Mucosa of stomach (tissue), 1 donor: ENCODE measurements at regions not wholly inside any gene's neighbourhood (a gene's known extent, or its start where the extent isn't known, plus 50 kb on each side); places are given as distances from the start of the nearest gene placed in this dataset.

Source experiments
- H3K27me3 ChIP-seq: one replicate; pipeline ENCODE4 v1.7.0; 2013; ENCODE audit warnings: mild to moderate bottlenecking, low read length; ENCODE audit not compliant: control insufficient read depth, insufficient read depth
- H3K36me3 ChIP-seq: one replicate; pipeline ENCODE4 v1.7.0; 2013; ENCODE audit warnings: low read length; ENCODE audit not compliant: control insufficient read depth, insufficient read depth
- H3K4me1 ChIP-seq: one replicate; pipeline ENCODE4 v1.7.0; 2013; ENCODE audit warnings: mild to moderate bottlenecking, low read length; ENCODE audit not compliant: control insufficient read depth, insufficient read depth
- H3K4me3 ChIP-seq: one replicate; pipeline ENCODE4 v1.7.0; 2013; ENCODE audit warnings: low read length
- H3K9ac ChIP-seq: one replicate; pipeline ENCODE4 v1.7.0; 2013; ENCODE audit warnings: mild to moderate bottlenecking, low read length, moderate library complexity
- H3K9me3 ChIP-seq: one replicate; pipeline ENCODE4 v1.7.0; 2013; ENCODE audit warnings: mild to moderate bottlenecking, low read length, moderate library complexity; ENCODE audit not compliant: control insufficient read depth
- donor health status: Pancreatic carcinoma.

DNA sequence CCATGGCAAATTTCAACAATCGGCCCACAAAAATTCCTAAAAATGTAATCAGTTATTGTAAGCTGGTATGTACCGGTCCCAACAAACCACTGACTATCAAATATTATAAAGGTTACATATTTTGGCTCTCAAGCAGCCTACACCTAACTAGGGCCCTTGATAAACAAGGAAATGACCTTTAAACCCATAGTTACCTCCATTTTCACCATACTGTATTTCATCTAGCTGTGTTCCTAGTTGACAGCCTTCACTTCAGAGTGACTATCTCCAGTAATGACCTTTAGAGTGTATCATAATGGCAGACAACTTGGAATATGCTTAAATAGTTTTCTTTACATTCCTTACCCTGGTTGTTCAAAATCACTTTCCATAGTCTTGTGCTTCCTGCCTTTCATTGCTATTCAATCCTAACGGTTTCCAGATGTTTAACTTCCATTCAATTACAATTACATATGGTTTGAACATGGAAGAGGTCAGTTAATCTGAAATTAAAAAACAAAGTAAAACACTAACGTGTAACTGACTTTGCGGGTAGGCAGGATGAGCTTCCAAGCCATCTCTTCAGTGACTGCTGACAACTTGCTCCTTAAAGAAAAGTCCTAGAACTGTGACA lies 111.9 kb upstream of the TSC22D2 start:
- H3K27me3 ChIP-seq: no peaks in the 10 kb centered on the region
- H3K4me3 ChIP-seq: no peak overlapping the region
- H3K9me3 ChIP-seq: no peaks in the 10 kb centered on the region
- peaks cover 28% of the 10 kb centered on the region for H3K4me1 ChIP-seq
- no peaks in the 10 kb centered on the region for H3K36me3 ChIP-seq
- no peak overlapping the region for H3K9ac ChIP-seq

DNA sequence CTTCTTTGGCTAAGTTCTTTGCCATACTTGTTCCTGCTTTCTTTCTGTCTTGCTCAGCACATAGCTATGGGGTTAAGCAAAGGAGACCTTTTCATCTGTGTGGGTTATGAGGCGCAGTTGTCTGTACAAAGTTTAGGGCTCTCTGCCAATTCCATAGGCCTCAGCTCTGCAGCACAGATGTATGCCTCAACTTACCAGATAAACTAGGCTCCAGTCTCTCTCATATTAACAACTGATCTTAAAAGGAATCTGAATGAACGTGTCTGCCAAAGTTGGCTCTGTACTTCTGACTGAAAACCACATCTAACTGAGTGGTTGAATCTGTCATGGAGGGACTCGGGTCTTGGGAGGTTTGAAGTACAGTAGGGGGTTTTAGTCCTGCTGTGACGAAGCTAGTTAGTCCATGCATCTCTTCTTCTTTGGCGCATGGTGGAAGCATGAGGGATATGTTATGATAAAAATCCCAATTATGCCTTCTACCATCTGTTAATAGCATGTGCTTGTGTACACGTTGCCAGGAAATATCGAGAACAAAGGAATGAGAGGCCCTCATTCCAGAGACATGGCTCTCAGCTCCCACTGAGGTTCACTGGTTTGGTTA lies 114.6 kb upstream of the TSC22D2 start:
- no peaks in the 10 kb centered on the region for H3K9me3 ChIP-seq
- no peaks in the 10 kb centered on the region for H3K36me3 ChIP-seq
- H3K4me3 ChIP-seq: no peak overlapping the region
- peaks cover 15% of the 10 kb centered on the region for H3K4me1 ChIP-seq
- H3K27me3 ChIP-seq: no peaks in the 10 kb centered on the region
- no peak overlapping the region for H3K9ac ChIP-seq

DNA sequence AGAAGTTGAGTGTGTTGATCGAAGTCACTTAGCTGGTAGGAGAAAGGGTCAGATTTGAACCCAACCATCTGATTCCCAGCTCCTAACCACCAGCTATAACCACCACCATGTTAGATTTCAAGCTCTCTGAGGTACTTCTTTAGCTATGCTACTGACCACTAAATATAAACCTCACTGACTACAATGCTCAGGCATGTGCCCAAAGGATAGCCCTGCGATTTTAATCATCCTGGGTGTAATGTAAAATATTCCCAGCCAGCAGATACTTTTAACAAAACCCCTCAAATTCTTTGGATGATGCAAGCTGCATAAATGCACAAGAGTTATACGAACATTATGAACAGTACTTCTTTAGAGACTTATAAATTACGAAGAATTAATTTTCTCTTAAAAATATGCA lies 115.2 kb upstream of the TSC22D2 start:
- H3K9ac ChIP-seq: no peak overlapping the region
- no peak overlapping the region for H3K4me3 ChIP-seq
- peaks cover 12% of the 10 kb centered on the region for H3K4me1 ChIP-seq
- no peaks in the 10 kb centered on the region for H3K36me3 ChIP-seq
- H3K27me3 ChIP-seq: no peaks in the 10 kb centered on the region
- no peaks in the 10 kb centered on the region for H3K9me3 ChIP-seq

DNA sequence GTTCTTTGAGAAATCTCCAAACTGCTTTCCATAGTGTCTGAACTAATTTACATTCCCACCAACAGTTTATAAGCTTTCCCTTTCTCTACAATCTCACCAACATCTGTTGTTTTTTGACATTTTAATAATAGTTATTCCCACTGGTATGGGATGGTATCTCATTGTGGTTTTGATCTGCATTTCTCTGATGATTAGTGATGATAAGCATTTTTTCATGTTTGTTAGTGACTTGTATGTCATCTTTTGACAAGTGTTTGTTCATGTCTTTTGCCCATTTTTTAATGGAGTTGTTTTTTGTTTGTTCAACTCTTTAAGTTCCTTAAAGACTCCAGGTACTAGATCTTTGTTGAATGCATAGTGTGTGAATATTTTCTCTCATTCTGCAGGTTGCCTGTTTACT lies 116.6 kb upstream of the TSC22D2 start:
- Histone ChIP-seq H3K36me3 (no peaks in the 10 kb centered on the region), H3K4me3 (no peak overlapping the region), H3K27me3 (no peaks in the 10 kb centered on the region), H3K4me1 (peaks cover 8% of the 10 kb centered on the region), H3K9me3 (no peaks in the 10 kb centered on the region), H3K9ac (no peak overlapping the region)

DNA sequence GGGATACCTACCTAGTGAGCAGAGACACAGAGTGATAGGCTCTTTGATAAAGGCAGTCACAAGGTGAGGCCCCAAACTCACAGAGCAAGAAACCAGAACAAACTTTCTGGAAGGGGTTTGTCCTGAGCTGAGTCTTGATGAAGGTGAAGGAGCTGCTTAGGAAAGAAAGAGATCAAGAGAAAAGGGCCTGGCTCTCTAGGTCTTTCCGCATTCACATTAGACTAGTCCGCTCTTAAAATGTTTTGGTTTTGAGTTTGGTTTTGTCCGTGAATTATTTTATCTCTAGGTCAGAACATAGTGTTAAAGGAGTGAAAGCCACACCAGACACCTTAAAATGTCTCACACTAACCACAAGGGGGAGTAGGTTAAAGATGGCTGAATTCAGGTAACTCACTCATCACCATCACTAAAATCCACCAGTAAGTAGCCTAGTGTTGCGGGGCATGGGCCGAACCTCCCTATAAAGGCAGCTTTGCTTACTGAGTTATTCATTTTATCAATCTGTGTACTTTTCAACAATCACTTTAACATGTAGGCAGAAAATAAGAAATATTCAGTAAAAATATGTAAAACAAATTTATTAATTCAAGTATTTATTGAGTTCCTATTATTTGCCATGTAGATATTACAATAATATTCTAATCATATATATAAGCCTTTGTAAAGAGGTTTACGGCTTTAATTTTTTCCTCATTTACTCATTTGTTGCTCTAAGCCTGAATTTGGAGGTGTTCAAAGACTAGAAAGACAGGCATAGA lies 121.5 kb upstream of the TSC22D2 start:
- Histone ChIP-seq H3K4me1 (peaks cover 5% of the 10 kb centered on the region), H3K4me3 (no peak overlapping the region), H3K9ac (peak overlapping the region; percentile 48), H3K27me3 (no peaks in the 10 kb centered on the region), H3K9me3 (no peaks in the 10 kb centered on the region), H3K36me3 (no peaks in the 10 kb centered on the region)

DNA sequence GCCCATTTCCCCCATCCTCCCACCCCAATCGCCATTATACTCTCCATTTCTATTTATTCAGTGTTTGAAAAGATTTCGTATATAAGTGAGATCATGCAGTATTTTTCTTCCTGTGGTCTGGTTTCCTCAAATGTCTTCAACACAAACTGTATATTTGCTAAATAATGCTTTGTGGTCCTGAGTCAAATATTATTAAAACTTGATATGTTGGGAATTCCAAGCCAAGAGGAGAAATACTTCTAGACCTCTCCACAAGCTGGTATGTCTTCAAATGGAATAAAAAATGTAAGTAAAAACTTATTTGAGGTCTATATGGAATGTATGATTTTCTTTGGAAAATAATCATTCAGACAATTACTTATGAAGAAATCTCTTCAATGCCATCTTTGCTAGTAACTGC lies 122.5 kb upstream of the TSC22D2 start:
- Histone ChIP-seq H3K4me3 (no peak overlapping the region), H3K4me1 (peaks cover 5% of the 10 kb centered on the region), H3K27me3 (no peaks in the 10 kb centered on the region), H3K9ac (no peak overlapping the region), H3K9me3 (no peaks in the 10 kb centered on the region), H3K36me3 (no peaks in the 10 kb centered on the region)

DNA sequence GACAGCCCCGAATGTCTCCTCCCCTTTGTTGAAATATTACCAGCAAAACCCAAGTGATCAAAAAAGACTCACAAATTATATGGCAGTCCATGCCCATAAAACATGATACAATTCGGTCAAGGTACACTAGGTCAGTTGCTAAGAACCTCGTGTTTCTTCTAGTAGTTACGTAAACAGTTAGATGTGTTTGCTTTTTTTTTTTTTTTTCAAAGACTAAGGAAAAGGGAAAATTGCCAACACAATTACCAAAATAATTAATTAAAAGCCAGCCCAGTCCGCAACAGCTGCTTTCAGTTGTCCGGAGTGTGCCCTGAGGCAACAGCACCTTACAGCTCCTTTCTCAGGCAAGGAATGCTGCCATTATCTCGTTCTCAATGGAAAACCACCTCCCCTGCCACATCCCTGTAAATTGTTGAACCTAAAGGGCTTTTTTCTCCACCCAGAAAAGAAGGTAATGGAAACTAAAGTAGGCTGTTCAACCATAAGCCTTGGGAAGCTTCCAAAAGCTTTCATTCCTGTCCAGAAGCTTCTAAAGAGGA lies 129.2 kb upstream of the TSC22D2 start:
- Histone ChIP-seq H3K36me3 (no peaks in the 10 kb centered on the region), H3K4me1 (no peaks in the 10 kb centered on the region), H3K9ac (peak overlapping the region; percentile 10), H3K9me3 (no peaks in the 10 kb centered on the region), H3K4me3 (no peak overlapping the region), H3K27me3 (no peaks in the 10 kb centered on the region)

DNA sequence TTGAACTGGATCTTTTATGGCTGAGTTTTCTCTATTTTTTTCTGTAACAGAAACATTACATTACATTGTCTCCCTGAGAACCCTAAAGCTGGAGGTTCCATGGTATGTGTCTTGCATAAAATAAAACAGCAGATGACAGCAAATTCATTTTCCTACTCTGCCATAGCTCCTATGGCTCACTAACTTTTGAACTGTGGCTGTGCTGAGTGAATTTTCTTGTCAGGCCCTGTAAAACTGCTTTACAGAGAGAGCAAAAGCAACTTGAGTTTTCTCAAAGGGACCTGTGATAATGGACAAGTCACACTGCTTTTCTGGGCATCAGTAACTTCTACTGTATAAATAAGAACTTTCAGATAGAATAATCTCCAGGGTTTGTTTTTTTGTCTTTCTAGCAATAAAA lies 129.9 kb upstream of the TSC22D2 start:
- no peaks in the 10 kb centered on the region for H3K4me1 ChIP-seq
- no peaks in the 10 kb centered on the region for H3K9me3 ChIP-seq
- H3K9ac ChIP-seq: no peak overlapping the region
- no peak overlapping the region for H3K4me3 ChIP-seq
- H3K36me3 ChIP-seq: no peaks in the 10 kb centered on the region
- no peaks in the 10 kb centered on the region for H3K27me3 ChIP-seq

DNA sequence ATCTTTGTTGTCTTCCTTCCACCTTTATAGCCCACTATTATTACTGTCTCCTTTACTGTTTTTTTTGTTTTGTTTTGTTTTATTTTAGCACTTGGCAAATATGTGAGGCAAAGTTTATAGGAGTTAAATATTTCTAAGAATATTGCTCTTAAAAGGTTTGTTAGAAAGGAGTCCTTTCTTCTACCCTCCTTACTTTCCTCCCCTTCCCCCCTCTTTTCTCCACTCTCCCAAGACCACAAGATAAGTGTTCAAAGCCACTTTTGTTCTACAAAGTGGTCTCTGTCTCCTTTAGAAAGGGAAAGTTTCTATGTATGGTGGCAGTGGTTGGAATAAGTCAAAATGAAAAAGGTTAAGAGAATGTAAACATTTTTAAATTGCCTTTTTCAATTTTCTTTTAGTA lies 130.7 kb upstream of the TSC22D2 start:
- no peaks in the 10 kb centered on the region for H3K27me3 ChIP-seq
- no peak overlapping the region for H3K4me3 ChIP-seq
- H3K4me1 ChIP-seq: no peaks in the 10 kb centered on the region
- H3K9ac ChIP-seq: no peak overlapping the region
- H3K36me3 ChIP-seq: no peaks in the 10 kb centered on the region
- H3K9me3 ChIP-seq: no peaks in the 10 kb centered on the region

DNA sequence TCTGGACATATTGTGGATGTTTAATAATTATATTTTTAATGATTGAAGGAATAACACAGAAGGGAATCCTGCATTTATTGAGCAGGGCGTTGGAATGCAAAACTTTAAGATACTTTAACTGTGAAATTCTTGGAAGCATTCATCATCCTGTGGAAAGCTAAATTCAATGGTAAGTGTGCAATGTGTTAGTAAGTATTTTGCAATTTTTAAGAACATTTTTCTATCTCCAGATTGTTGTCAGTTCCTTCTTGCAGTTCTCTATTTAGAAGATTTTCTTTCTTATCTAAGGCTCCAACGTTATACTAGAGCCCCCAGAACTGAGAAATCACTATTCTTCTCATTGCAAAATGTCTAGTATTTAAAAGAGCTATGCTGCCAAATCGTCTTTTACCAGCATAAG lies 132.2 kb upstream of the TSC22D2 start:
- H3K9me3 ChIP-seq: no peaks in the 10 kb centered on the region
- no peak overlapping the region for H3K9ac ChIP-seq
- no peaks in the 10 kb centered on the region for H3K27me3 ChIP-seq
- no peaks in the 10 kb centered on the region for H3K36me3 ChIP-seq
- H3K4me3 ChIP-seq: no peak overlapping the region
- H3K4me1 ChIP-seq: no peaks in the 10 kb centered on the region

DNA sequence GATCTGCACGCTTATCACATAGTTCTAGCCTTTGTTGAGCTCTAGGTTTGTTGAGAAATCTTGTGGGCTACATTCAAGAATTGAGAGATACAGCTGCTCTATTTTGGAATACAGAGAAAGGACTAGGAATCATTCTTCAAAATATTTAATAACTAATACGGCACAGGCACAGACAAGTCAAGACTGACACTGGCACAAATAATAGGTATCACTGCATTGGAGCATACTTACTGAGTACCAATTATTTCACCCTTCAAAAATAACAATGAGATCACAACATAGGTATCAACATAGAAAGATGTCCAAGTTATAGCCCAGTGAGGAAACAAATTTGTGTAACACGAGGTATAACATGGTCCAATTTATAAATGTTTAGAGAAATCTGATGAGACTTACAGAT lies 133.7 kb upstream of the TSC22D2 start:
- no peak overlapping the region for H3K9ac ChIP-seq
- H3K9me3 ChIP-seq: no peaks in the 10 kb centered on the region
- H3K27me3 ChIP-seq: no peaks in the 10 kb centered on the region
- H3K4me3 ChIP-seq: no peak overlapping the region
- H3K4me1 ChIP-seq: no peaks in the 10 kb centered on the region
- no peaks in the 10 kb centered on the region for H3K36me3 ChIP-seq

DNA sequence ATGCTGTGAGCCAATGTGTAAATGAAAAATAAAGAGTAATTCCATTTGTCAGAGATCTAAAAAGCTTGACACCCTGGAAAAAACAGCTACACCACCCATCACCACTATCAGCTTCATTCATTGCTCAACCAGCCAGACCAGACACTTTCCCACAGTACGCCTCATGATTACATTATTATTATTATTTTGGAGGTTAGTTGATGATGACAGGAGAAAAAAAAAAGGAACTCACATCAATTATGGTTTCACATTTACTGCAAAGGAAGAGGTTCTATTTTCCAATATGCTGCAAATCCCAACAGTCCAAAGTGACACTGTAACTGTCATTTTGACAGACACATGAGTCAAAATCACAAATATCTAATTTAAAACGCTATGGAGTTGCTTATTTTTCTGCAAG lies 134.7 kb upstream of the TSC22D2 start:
- Histone ChIP-seq H3K9ac (no peak overlapping the region), H3K36me3 (no peaks in the 10 kb centered on the region), H3K4me3 (no peak overlapping the region), H3K9me3 (no peaks in the 10 kb centered on the region), H3K27me3 (no peaks in the 10 kb centered on the region), H3K4me1 (no peaks in the 10 kb centered on the region)
